ENCODE measurements at regions not wholly inside any gene's neighbourhood (a gene's known extent, or its start where the extent isn't known, plus 50 kb on each side); places are given as distances from the start of the nearest gene placed in this dataset.

- intact Hi-C loops (cut with DNase I) = no loop called here
These were observed 74.3 kb upstream of the FAM216B start for GRCh38 chr13:42707048-42707447.

GRCh38 chr13:42707586-42707985 lies 73.8 kb upstream of the FAM216B start:
- no peak for TF ChIP-seq CTCF (IDR thresholded peaks at IDR 0.05)
- H3K27me3 ChIP-seq = no peaks in the 10 kb centered on the region
- H3K4me1 ChIP-seq = peaks cover 0 to 34% (median 8%) of the 10 kb centered on the region in 9 donors
- ATAC-seq (peak in 1 of 8 donors; percentile 22), DNase-seq (no peak)
- H3K36me3 ChIP-seq = no peaks in the 10 kb centered on the region
- H3K27ac ChIP-seq = peak overlapping the region in 8 of 10 donors; percentile 2 to 67 (median 38)
- 78 to 85% methylated on average over 4 of the region's 4 CpGs for WGBS, 2 donors
- no peaks in the 10 kb centered on the region for H3K9me3 ChIP-seq
- intact Hi-C loops (cut with DNase I) = no loop called here
- H3K4me3 ChIP-seq = no peak overlapping the region

More at GRCh38 chr13:42707048-42707447, 74.3 kb upstream of the FAM216B start:
- Histone ChIP-seq H3K27ac (peak overlapping the region in 2 of 10 donors; percentile 55 to 59), H3K4me1 (peaks cover 0 to 34% (median 9%) of the 10 kb centered on the region in 9 donors), H3K36me3 (no peaks in the 10 kb centered on the region), H3K4me3 (no peak overlapping the region), H3K27me3 (no peaks in the 10 kb centered on the region), H3K9me3 (no peaks in the 10 kb centered on the region)
- DNase-seq (no peak), ATAC-seq (no peak)
- WGBS, 2 donors = 80 to 83% methylated on average over 4 of the region's 4 CpGs
- no peak for TF ChIP-seq CTCF (IDR thresholded peaks at IDR 0.05)

- H3K4me3 ChIP-seq = no peak overlapping the region
- H3K27me3 ChIP-seq = no peaks in the 10 kb centered on the region
- H3K9me3 ChIP-seq = no peaks in the 10 kb centered on the region
- 45 to 62% methylated on average over 4 of the region's 4 CpGs for WGBS, 2 donors
- DNase-seq = no peak
- peak in 6 of 8 donors; percentile 42 to 87 (median 62) for ATAC-seq
- no peak for TF ChIP-seq CTCF (IDR thresholded peaks at IDR 0.05)
- intact Hi-C loops (cut with DNase I) = no loop called here
- peak overlapping the region in 9 of 10 donors; percentile 2 to 67 (median 36) for H3K27ac ChIP-seq
- H3K4me1 ChIP-seq = peaks cover 0 to 30% (median 5%) of the 10 kb centered on the region in 9 donors
- no peaks in the 10 kb centered on the region for H3K36me3 ChIP-seq
These were observed 73.0 kb upstream of the FAM216B start for GRCh38 chr13:42708391-42708790.

- ATAC-seq (no peak), DNase-seq (no peak)
- Histone ChIP-seq H3K27ac (peak overlapping the region in 2 of 10 donors; percentile 19 to 59), H3K4me1 (peaks cover 0 to 30% (median 5%) of the 10 kb centered on the region in 9 donors), H3K27me3 (no peaks in the 10 kb centered on the region), H3K36me3 (no peaks in the 10 kb centered on the region), H3K4me3 (no peak overlapping the region), H3K9me3 (no peaks in the 10 kb centered on the region)
- TF ChIP-seq CTCF (IDR thresholded peaks at IDR 0.05) = no peak
- 74 to 78% methylated on average over 2 of the region's 2 CpGs for WGBS, 2 donors
- intact Hi-C loops (cut with DNase I) = no loop called here
These were observed 72.1 kb upstream of the FAM216B start for GRCh38 chr13:42709276-42709675.

Measured in heart right ventricle (tissue), 16 donors.